HEK293 (cell line): ENCODE measurements at regions not wholly inside any gene's neighbourhood (a gene's known extent, or its start where the extent isn't known, plus 50 kb on each side); places are given as distances from the start of the nearest gene placed in this dataset.

Experiments
- CTCF ChIA-PET: fragments of 350-600 bp; formaldehyde crosslinking; extraction: SDS; loops from one replicate; lab custom pipeline; 2021; ENCODE audit warnings: antibody characterized with exemption; lab: Yijun Ruan, JAX
- POLR2A ChIA-PET: fragments of 300-600 bp; formaldehyde crosslinking; extraction: SDS; loops from one replicate; lab custom pipeline; 2020; ENCODE audit warnings: antibody characterized with exemption, inconsistent platforms; lab: Yijun Ruan, JAX
- H3K27ac ChIP-seq: fragments of 200-500 bp; sonication (Bioruptor generic); 2 replicates; pipeline ENCODE4 v1.5.1; 2014; ENCODE audit warnings: low read depth, low read length, control low read depth, inconsistent platforms; ENCODE audit errors: extremely low read depth
- H3K36me3 ChIP-seq, 2 experiments: fragments of 200-500 bp in 1 of 2; sonication (Bioruptor generic) in 1 of 2; 1 replicate in 1 of 2; 2 replicates in 1 of 2; pipeline ENCODE4 v1.5.1; 2014 to 2017; ENCODE audit warnings: inconsistent platforms in 2 of 2, low read length in 2 of 2; ENCODE audit not compliant: control insufficient read depth in 2 of 2, insufficient read depth in 1 of 2
- H3K4me1 ChIP-seq: fragments of 200-500 bp; sonication (Bioruptor generic); 2 replicates; pipeline ENCODE4 v1.5.1; 2014; ENCODE audit warnings: mild to moderate bottlenecking, low read length, inconsistent platforms; ENCODE audit not compliant: control insufficient read depth, insufficient read depth
- H3K4me3 ChIP-seq: 2 replicates; pipeline ENCODE4 v1.5.1; 2011; ENCODE audit warnings: low read depth, mild to moderate bottlenecking, control low read depth, low read length, moderate library complexity
- H3K9me3 ChIP-seq: fragments of 200-500 bp; sonication (Bioruptor generic); 2 replicates; pipeline ENCODE4 v1.5.1; 2014; ENCODE audit warnings: low read depth, low read length, inconsistent platforms; ENCODE audit not compliant: control insufficient read depth, insufficient read depth
- EGR2 ChIP-seq: fragments of 450-650 bp; formaldehyde crosslinking; IDR thresholded peaks from 2 replicates; pipeline ENCODE4 v1.5.1; 2016; ENCODE audit warnings: low read depth, missing biosample characterization, missing genetic modification characterization
- SP3 ChIP-seq: fragments of 450-650 bp; formaldehyde crosslinking; IDR thresholded peaks from 2 replicates; pipeline ENCODE4 v1.5.1; 2016; ENCODE audit warnings: missing biosample characterization, missing genetic modification characterization
- ZBTB26 ChIP-seq: fragments of 450-650 bp; formaldehyde crosslinking; optimal IDR thresholded peaks from 2 replicates; pipeline ENCODE3; 2016; ENCODE audit warnings: missing biosample characterization, mild to moderate bottlenecking, missing genetic modification characterization
- ZBTB8A ChIP-seq: fragments of 450-650 bp; formaldehyde crosslinking; IDR thresholded peaks from 2 replicates; pipeline ENCODE4 v1.5.1; 2016; ENCODE audit warnings: missing biosample characterization, missing genetic modification characterization
- ZEB2 ChIP-seq: fragments of 450-650 bp; formaldehyde crosslinking; IDR thresholded peaks from 2 replicates; pipeline ENCODE4 v1.5.1; 2016; ENCODE audit warnings: missing biosample characterization, missing genetic modification characterization
- ZNF146 ChIP-seq: fragments of 450-650 bp; formaldehyde crosslinking; IDR thresholded peaks from 2 replicates; pipeline ENCODE4 v1.5.1; 2016; ENCODE audit warnings: missing biosample characterization, missing genetic modification characterization
- ZNF341 ChIP-seq: fragments of 450-650 bp; formaldehyde crosslinking; IDR thresholded peaks from 2 replicates; pipeline ENCODE4; 2016; ENCODE audit warnings: low read depth, missing biosample characterization, missing genetic modification characterization
- ZNF394 ChIP-seq: fragments of 450-650 bp; formaldehyde crosslinking; IDR thresholded peaks from 2 replicates; pipeline ENCODE4 v1.5.1; 2016; ENCODE audit warnings: missing biosample characterization, missing genetic modification characterization, mild to moderate bottlenecking, moderate library complexity, borderline replicate concordance
- ZNF433 ChIP-seq: fragments of 450-650 bp; formaldehyde crosslinking; IDR thresholded peaks from 2 replicates; pipeline ENCODE4 v1.5.1; 2016; ENCODE audit warnings: missing biosample characterization, missing genetic modification characterization, low read depth
- ZNF560 ChIP-seq: fragments of 450-650 bp; formaldehyde crosslinking; IDR thresholded peaks from 2 replicates; pipeline ENCODE4 v1.5.1; 2017; ENCODE audit warnings: missing biosample characterization, missing genetic modification characterization, borderline replicate concordance
- ZNF626 ChIP-seq: fragments of 450-650 bp; sonication (Bioruptor Pico); formaldehyde crosslinking; IDR thresholded peaks from 2 replicates; pipeline ENCODE4 v1.5.1; 2018; ENCODE audit warnings: missing biosample characterization, missing genetic modification characterization, inconsistent platforms
- ZNF660 ChIP-seq: fragments of 450-650 bp; IDR thresholded peaks from 2 replicates; pipeline ENCODE4 v1.5.1; 2018; ENCODE audit warnings: missing biosample characterization, mild to moderate bottlenecking, missing genetic modification characterization
- ZNF830 ChIP-seq: fragments of 450-650 bp; IDR thresholded peaks from 2 replicates; pipeline ENCODE4 v1.5.0; 2018; ENCODE audit warnings: missing biosample characterization, missing genetic modification characterization, low read depth, mild to moderate bottlenecking, moderate library complexity
- ZSCAN16 ChIP-seq: fragments of 450-650 bp; formaldehyde crosslinking; IDR thresholded peaks from 2 replicates; pipeline ENCODE4 v1.5.1; 2016; ENCODE audit warnings: missing biosample characterization, missing genetic modification characterization
- TF ChIP-seq, protein P1 (sequence below): fragments of 450-650 bp; formaldehyde crosslinking; IDR thresholded peaks from 2 replicates; pipeline ENCODE4 v1.5.1; 2016; ENCODE audit warnings: missing biosample characterization, missing genetic modification characterization, low read depth
- TF ChIP-seq, protein P2 (sequence below): fragments of 450-650 bp; formaldehyde crosslinking; IDR thresholded peaks from 2 replicates; pipeline ENCODE4 v1.5.1; 2016; ENCODE audit warnings: missing biosample characterization, missing genetic modification characterization
- TF ChIP-seq, protein P3 (sequence below): fragments of 450-650 bp; formaldehyde crosslinking; IDR thresholded peaks from 2 replicates; pipeline ENCODE4 v1.5.1; 2016; ENCODE audit warnings: missing biosample characterization, missing genetic modification characterization
- TF ChIP-seq, protein P4 (sequence below): fragments of 450-650 bp; formaldehyde crosslinking; IDR thresholded peaks from 2 replicates; pipeline ENCODE4 v1.5.1; 2016; ENCODE audit warnings: missing biosample characterization, missing genetic modification characterization
- TF ChIP-seq, protein P5 (sequence below): fragments of 450-650 bp; formaldehyde crosslinking; IDR thresholded peaks from 2 replicates; pipeline ENCODE4 v1.5.1; 2016; ENCODE audit warnings: missing biosample characterization, missing genetic modification characterization

GRCh38 chr2:106988361-106988760 is 102.4 kb upstream of the ST6GAL2 start:
- Histone ChIP-seq H3K9me3 (no peaks in the 10 kb centered on the region), H3K27ac (no peak overlapping the region), H3K4me1 (no peaks in the 10 kb centered on the region), H3K36me3 (no peaks in the 10 kb centered on the region), H3K4me3 (no peak overlapping the region)
- ChIA-PET POLR2A (no interaction called here), CTCF (no interaction called here)
- TF ChIP-seq SP3: no peak
- TF ChIP-seq ZNF433 (tag by site-specific recombination): no peak
- TF ChIP-seq EGR2: no peak
- TF ChIP-seq ZNF560 (tag by site-specific recombination): no peak
- TF ChIP-seq ZNF830 (tag by site-specific recombination): no peak
- no peak for TF ChIP-seq ZNF341 (tag by site-specific recombination)
- TF ChIP-seq ZNF394 (tag by site-specific recombination): no peak
- TF ChIP-seq, protein P1, sequence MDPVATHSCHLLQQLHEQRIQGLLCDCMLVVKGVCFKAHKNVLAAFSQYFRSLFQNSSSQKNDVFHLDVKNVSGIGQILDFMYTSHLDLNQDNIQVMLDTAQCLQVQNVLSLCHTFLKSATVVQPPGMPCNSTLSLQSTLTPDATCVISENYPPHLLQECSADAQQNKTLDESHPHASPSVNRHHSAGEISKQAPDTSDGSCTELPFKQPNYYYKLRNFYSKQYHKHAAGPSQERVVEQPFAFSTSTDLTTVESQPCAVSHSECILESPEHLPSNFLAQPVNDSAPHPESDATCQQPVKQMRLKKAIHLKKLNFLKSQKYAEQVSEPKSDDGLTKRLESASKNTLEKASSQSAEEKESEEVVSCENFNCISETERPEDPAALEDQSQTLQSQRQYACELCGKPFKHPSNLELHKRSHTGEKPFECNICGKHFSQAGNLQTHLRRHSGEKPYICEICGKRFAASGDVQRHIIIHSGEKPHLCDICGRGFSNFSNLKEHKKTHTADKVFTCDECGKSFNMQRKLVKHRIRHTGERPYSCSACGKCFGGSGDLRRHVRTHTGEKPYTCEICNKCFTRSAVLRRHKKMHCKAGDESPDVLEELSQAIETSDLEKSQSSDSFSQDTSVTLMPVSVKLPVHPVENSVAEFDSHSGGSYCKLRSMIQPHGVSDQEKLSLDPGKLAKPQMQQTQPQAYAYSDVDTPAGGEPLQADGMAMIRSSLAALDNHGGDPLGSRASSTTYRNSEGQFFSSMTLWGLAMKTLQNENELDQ (tag by site-specific recombination): no peak
- TF ChIP-seq ZEB2 (tag by site-specific recombination): no peak
- no peak for TF ChIP-seq ZNF660 (tag by site-specific recombination)
- TF ChIP-seq ZNF146 (tag by site-specific recombination): no peak

DNA sequence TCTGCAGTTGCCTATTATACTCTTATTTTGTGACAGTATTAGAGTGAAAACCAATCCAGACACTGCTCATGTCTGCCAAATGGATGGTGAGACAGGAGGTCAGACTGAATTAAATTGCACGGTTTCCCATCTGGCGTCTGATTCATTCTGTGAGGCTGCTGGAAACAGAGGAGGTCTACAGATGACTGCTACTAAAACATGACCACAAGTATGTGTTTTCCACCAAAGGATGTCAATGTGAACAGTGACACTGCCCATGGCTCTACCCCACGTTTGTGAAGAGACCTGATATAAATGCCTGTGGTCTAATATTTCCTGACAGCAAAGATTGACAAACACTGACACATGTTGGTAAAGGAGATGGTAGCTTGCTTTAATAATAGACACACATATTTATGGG is 104.3 kb upstream of the ST6GAL2 start:
- H3K36me3 ChIP-seq: no peaks in the 10 kb centered on the region
- no peaks in the 10 kb centered on the region for H3K4me1 ChIP-seq
- H3K4me3 ChIP-seq: no peak overlapping the region
- POLR2A ChIA-PET: no interaction called here
- TF ChIP-seq, protein P2, sequence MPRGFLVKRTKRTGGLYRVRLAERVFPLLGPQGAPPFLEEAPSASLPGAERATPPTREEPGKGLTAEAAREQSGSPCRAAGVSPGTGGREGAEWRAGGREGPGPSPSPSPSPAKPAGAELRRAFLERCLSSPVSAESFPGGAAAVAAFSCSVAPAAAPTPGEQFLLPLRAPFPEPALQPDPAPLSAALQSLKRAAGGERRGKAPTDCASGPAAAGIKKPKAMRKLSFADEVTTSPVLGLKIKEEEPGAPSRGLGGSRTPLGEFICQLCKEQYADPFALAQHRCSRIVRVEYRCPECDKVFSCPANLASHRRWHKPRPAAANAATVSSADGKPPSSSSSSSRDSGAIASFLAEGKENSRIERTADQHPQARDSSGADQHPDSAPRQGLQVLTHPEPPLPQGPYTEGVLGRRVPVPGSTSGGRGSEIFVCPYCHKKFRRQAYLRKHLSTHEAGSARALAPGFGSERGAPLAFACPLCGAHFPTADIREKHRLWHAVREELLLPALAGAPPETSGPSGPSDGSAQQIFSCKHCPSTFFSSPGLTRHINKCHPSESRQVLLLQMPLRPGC (tag by site-specific recombination): no peak
- CTCF ChIA-PET: no interaction called here
- H3K27ac ChIP-seq: no peak overlapping the region
- H3K9me3 ChIP-seq: no peaks in the 10 kb centered on the region

GRCh38 chr2:106991866-106992265 is 105.9 kb upstream of the ST6GAL2 start:
- H3K27ac ChIP-seq: no peak overlapping the region
- no peaks in the 10 kb centered on the region for H3K9me3 ChIP-seq
- no peaks in the 10 kb centered on the region for H3K36me3 ChIP-seq
- CTCF ChIA-PET: no interaction called here
- POLR2A ChIA-PET: no interaction called here
- H3K4me1 ChIP-seq: no peaks in the 10 kb centered on the region
- no peak overlapping the region for H3K4me3 ChIP-seq
- TF ChIP-seq, protein P3, sequence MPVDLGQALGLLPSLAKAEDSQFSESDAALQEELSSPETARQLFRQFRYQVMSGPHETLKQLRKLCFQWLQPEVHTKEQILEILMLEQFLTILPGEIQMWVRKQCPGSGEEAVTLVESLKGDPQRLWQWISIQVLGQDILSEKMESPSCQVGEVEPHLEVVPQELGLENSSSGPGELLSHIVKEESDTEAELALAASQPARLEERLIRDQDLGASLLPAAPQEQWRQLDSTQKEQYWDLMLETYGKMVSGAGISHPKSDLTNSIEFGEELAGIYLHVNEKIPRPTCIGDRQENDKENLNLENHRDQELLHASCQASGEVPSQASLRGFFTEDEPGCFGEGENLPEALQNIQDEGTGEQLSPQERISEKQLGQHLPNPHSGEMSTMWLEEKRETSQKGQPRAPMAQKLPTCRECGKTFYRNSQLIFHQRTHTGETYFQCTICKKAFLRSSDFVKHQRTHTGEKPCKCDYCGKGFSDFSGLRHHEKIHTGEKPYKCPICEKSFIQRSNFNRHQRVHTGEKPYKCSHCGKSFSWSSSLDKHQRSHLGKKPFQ (tag by site-specific recombination): no peak
- TF ChIP-seq, protein P4, sequence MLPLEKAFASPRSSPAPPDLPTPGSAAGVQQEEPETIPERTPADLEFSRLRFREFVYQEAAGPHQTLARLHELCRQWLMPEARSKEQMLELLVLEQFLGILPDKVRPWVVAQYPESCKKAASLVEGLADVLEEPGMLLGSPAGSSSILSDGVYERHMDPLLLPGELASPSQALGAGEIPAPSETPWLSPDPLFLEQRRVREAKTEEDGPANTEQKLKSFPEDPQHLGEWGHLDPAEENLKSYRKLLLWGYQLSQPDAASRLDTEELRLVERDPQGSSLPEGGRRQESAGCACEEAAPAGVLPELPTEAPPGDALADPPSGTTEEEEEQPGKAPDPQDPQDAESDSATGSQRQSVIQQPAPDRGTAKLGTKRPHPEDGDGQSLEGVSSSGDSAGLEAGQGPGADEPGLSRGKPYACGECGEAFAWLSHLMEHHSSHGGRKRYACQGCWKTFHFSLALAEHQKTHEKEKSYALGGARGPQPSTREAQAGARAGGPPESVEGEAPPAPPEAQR: no peak
- TF ChIP-seq ZSCAN16 (tag by site-specific recombination): no peak
- TF ChIP-seq ZBTB8A: no peak
- TF ChIP-seq, protein P5, sequence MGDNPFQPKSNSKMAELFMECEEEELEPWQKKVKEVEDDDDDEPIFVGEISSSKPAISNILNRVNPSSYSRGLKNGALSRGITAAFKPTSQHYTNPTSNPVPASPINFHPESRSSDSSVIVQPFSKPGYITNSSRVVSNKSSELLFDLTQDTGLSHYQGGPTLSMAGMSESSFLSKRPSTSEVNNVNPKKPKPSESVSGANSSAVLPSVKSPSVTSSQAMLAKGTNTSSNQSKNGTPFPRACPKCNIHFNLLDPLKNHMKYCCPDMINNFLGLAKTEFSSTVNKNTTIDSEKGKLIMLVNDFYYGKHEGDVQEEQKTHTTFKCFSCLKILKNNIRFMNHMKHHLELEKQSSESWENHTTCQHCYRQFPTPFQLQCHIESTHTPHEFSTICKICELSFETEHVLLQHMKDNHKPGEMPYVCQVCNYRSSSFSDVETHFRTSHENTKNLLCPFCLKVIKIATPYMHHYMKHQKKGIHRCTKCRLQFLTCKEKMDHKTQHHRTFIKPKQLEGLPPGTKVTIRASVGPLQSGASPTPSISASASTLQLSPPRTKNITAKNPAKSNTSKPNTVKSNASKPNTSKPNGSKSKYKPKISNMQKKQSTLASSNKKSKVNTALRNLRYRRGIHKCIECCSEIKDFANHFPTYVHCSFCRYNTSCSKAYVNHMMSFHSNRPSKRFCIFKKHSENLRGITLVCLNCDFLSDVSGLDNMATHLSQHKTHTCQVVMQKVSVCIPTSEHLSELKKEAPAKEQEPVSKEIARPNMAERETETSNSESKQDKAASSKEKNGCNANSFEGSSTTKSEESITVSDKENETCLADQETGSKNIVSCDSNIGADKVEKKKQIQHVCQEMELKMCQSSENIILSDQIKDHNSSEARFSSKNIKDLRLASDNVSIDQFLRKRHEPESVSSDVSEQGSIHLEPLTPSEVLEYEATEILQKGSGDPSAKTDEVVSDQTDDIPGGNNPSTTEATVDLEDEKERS: no peak
- no peak for TF ChIP-seq ZBTB26 (tag by site-specific recombination)
- no peak for TF ChIP-seq ZNF626 (tag by site-specific recombination)
